ENCODE measurements at regions not wholly inside any gene's neighbourhood (a gene's known extent, or its start where the extent isn't known, plus 50 kb on each side); places are given as distances from the start of the nearest gene placed in this dataset.
"Not testable (repeated sequence)": the region's sequence is repeated elsewhere in the genome, so short reads cannot be mapped to it uniquely, and the experiment has no call there.

GRCh38 chr5:120923026-120923425 is 458.9 kb downstream of the PRR16 start:
- no peak for DNase-seq

- no peak for DNase-seq
Observed at GRCh38 chr5:120926471-120926870, 462.4 kb downstream of the PRR16 start.

- DNase-seq, result no peak
Observed at GRCh38 chr5:120927950-120928530, 463.9 kb downstream of the PRR16 start.

GRCh38 chr5:120932480-120932879 is 468.4 kb downstream of the PRR16 start:
- DNase-seq, result no peak

GRCh38 chr5:120934031-120934430 is 469.9 kb downstream of the PRR16 start:
- no peak for DNase-seq

GRCh38 chr5:120936652-120937051 is 472.6 kb downstream of the PRR16 start:
- no peak for DNase-seq

- DNase-seq, result no peak
Observed at GRCh38 chr5:120938604-120939003, 474.5 kb downstream of the PRR16 start.

- peak; percentile 30 for DNase-seq
Observed at GRCh38 chr5:120942596-120943350, 478.7 kb downstream of the PRR16 start.

- DNase-seq, result not testable (repeated sequence)
Observed at GRCh38 chr5:120949596-120949995, 485.5 kb downstream of the PRR16 start.

GRCh38 chr5:120953445-120953844 is 489.3 kb downstream of the PRR16 start:
- not testable (repeated sequence) for DNase-seq

GRCh38 chr5:120954255-120954654 is 490.2 kb downstream of the PRR16 start:
- no peak for DNase-seq

- DNase-seq, result no peak
Observed at GRCh38 chr5:120955795-120956194, 491.7 kb downstream of the PRR16 start.

GRCh38 chr5:120958877-120959485 is 494.9 kb downstream of the PRR16 start:
- DNase-seq, result no peak

- no peak for DNase-seq
Observed at GRCh38 chr5:120960510-120960909, 496.4 kb downstream of the PRR16 start.

- no peak for DNase-seq
Observed at GRCh38 chr5:120967366-120967765, 503.3 kb downstream of the PRR16 start.

GRCh38 chr5:120974690-120975089 is 510.6 kb downstream of the PRR16 start:
- DNase-seq, result no peak

GRCh38 chr5:120982351-120982750 is 518.3 kb downstream of the PRR16 start:
- DNase-seq, result no peak

- peak; percentile 35 for DNase-seq
Observed at GRCh38 chr5:120985526-120985925, 521.4 kb downstream of the PRR16 start.

- DNase-seq, result no peak
Observed at GRCh38 chr5:120988491-120988890, 524.4 kb downstream of the PRR16 start.

GRCh38 chr5:120988941-120989340 is 524.8 kb downstream of the PRR16 start:
- peak; percentile 8 for DNase-seq

GRCh38 chr5:120991569-120991968 is 527.5 kb downstream of the PRR16 start:
- no peak for DNase-seq

GRCh38 chr5:120994112-120994511 is 530.0 kb downstream of the PRR16 start:
- no peak for DNase-seq

GRCh38 chr5:120999550-120999949 is 535.5 kb downstream of the PRR16 start:
- no peak for DNase-seq

- DNase-seq, result no peak
Observed at GRCh38 chr5:121006217-121006616, 542.1 kb downstream of the PRR16 start.

Measured in NCI-H69 (cell line).